GM12875 (cell line): ENCODE measurements at regions not wholly inside any gene's neighbourhood (a gene's known extent, or its start where the extent isn't known, plus 50 kb on each side); places are given as distances from the start of the nearest gene placed in this dataset.

Source experiments
- H3K4me3 ChIP-seq: one replicate; pipeline ENCODE4 v1.5.1; 2011; ENCODE audit warnings: low read depth, low read length, control low read depth
- CTCF ChIP-seq: IDR thresholded peaks from 2 replicates; pipeline ENCODE4 v1.5.1; 2011; ENCODE audit warnings: low read depth, mild to moderate bottlenecking, control low read depth, inconsistent platforms, low read length, moderate library complexity, borderline replicate concordance; ENCODE audit not compliant: insufficient read depth

DNA sequence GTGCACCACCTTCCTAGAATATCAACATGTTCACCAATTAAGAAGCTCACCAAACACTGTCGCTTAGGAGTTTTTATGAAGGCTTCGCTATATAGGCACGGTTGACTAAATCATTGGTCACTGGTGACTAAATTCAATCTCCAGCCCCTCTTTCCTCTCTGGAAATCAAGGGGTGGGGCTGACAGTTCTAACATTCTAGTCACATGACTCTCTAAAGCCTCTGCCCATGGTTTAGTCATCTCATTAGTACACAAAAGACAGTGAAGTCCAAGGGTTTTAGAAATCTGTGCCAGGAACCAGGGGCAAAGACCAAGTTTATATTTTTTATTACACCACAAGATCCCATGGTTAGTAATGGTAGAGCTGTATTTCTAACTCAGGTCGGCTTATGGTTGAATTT, 243.2 kb downstream of the ELAVL2 start:
- H3K4me3 ChIP-seq = no peak overlapping the region
- TF ChIP-seq CTCF = no peak

- no peak overlapping the region for H3K4me3 ChIP-seq
- TF ChIP-seq CTCF = no peak
Measured at GRCh38 chr9:23586906-23587305, 239.1 kb downstream of the ELAVL2 start.

DNA sequence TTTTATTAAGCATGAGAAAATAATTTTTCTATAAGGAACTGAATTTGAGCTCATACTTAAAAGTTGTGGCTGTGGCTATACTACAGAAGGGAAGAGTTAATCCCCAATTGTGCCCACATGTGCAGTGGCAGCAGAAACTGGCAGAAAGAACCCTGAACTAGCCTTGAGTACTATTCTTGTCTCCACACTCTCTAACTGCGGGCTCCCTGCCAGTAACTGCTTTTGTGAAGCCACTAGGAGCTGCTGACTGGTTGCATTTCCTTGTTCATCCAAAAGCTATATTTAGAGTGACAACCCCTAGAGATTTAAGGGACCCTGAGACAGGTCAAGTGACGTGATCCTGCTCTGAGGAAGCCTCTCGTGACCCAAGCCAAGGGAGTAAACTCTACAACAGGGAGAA, 238.6 kb downstream of the ELAVL2 start:
- H3K4me3 ChIP-seq = no peak overlapping the region
- TF ChIP-seq CTCF = no peak

GRCh38 chr9:23587903-23588302, 238.1 kb downstream of the ELAVL2 start:
- TF ChIP-seq CTCF = no peak
- no peak overlapping the region for H3K4me3 ChIP-seq

DNA sequence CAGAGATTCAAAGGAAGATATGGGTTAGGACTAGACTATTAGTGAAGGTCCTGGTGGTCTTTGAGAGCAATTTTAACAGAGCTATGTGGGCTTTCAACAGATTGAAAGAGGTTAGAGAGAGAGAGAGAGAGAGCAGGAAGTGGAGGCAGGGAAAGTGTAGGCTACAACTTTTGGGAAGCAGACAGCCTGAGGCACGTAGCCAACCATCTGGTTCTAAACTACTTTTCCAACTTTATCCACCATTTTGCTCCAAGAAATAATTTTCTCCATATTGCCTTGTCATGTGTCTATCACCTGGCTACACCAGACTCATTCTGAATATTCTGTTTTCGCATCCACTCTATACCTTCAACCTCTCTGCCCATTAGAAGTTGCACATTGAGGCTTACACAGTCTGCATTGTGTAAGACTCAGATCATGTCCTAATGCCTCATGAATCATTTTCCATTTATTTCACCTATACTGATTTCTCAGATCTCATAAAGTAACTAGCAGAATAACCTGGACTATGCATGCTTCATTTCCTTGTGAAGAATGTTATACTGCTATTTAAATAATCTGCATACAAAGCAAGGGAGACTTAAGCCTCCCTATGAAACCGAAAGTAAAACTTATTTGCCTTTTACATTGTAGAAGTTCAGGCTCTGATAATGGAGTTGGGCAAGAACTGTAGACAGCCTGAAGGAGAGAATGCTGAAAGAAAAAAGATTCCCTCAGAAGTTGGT, 235.6 kb downstream of the ELAVL2 start:
- TF ChIP-seq CTCF = no peak

GRCh38 chr9:23594421-23594820, 231.6 kb downstream of the ELAVL2 start:
- TF ChIP-seq CTCF = no peak
- H3K4me3 ChIP-seq = no peak overlapping the region

More for the DNA sequence above, 235.6 kb downstream of the ELAVL2 start:
- H3K4me3 ChIP-seq = no peak overlapping the region

DNA sequence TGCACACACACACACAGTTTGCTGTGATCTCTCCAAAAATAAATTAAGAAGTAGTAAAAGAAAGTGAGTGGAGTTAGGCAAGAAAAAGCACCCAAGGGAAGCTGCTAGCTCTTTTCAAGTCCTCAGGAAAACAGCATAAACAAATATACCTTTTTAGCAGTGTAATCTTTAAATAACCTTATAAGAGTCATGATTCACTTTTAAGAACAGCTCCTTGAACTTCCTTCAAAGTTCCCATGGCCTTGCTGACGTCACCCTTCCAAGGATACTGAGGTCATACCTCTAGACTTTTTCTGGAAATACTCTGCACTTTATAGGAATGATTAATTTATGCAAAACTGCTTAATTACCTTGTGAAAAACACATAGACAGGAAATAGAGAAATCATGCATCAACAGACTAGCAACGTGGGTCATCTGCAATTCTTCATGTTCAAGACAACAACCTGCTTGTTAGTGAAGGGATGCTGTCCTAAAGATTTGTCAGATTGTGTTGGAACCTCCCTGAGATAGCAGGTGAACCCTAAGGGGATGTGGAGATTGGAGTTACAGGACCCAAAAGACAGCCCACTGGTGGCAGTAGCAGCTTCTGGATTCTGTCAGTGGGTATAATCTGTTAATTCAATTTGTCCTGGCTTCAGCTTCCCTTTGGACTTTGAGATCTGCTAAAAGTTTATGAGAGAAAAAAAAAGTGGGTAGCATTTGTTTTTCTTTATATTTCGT, 229.0 kb downstream of the ELAVL2 start:
- no peak for TF ChIP-seq CTCF
- H3K4me3 ChIP-seq = no peak overlapping the region
